Naive B cell (primary cell): ENCODE measurements at regions not wholly inside any gene's neighbourhood (a gene's known extent, or its start where the extent isn't known, plus 50 kb on each side); places are given as distances from the start of the nearest gene placed in this dataset.

ENCODE experiments used
- ATAC-seq, 2 donors: fragments of 150-1000 bp; cut with Tn5 transposase; 2 replicates each; pipeline ENCODE4 v1.10.0; 2021; ENCODE audit warnings: low read depth in 2 of 2, mild to moderate bottlenecking in 2 of 2, moderate library complexity in 2 of 2
- DNase-seq: peaks from one replicate; pipeline ENCODE4 v3.0.0; 2022
- H3K27ac Mint-ChIP-seq, 6 donors: one replicate each; pipeline ENCODE4 v1.8.0; 2020 to 2022; ENCODE audit warnings: mild to moderate bottlenecking in 6 of 6, mixed read lengths in 6 of 6, moderate library complexity in 5 of 6, inconsistent platforms in 2 of 6
- H3K27me3 Mint-ChIP-seq, 3 donors: one replicate each; pipeline ENCODE4 v1.8.0; 2021 to 2022; ENCODE audit warnings: mixed read lengths in 3 of 3, mild to moderate bottlenecking in 1 of 3
- H3K36me3 Mint-ChIP-seq, 2 donors: one replicate each; pipeline ENCODE4 v1.8.0; 2020 to 2022; ENCODE audit warnings: mixed read lengths in 2 of 2, inconsistent platforms in 1 of 2, mild to moderate bottlenecking in 1 of 2
- H3K4me1 Mint-ChIP-seq, 3 donors: one replicate each; pipeline ENCODE4 v1.8.0; 2020 to 2022; ENCODE audit warnings: mixed read lengths in 3 of 3, inconsistent platforms in 1 of 3, mild to moderate bottlenecking in 1 of 3, moderate library complexity in 1 of 3
- H3K4me3 Mint-ChIP-seq, 8 donors: one replicate each; pipeline ENCODE4 v1.8.0; 2020 to 2022; ENCODE audit warnings: mild to moderate bottlenecking in 8 of 8, mixed read lengths in 8 of 8, moderate library complexity in 8 of 8, inconsistent platforms in 2 of 8
- H3K9me3 Mint-ChIP-seq, 7 donors: one replicate each; pipeline ENCODE4 v1.8.0; 2020 to 2022; ENCODE audit warnings: mixed read lengths in 7 of 7, mild to moderate bottlenecking in 5 of 7, inconsistent platforms in 2 of 7, moderate library complexity in 1 of 7

- Mint-ChIP-seq H3K4me3 (no peak overlapping the region), H3K36me3 (no peaks in the 10 kb centered on the region), H3K9me3 (peaks cover 0 to 3% (median 0%) of the 10 kb centered on the region in 7 donors), H3K27ac (no peak overlapping the region), H3K4me1 (no peaks in the 10 kb centered on the region), H3K27me3 (no peaks in the 10 kb centered on the region)
- DNase-seq (no peak), ATAC-seq (no peak)
These were observed 657.5 kb upstream of the CDH7 start for GRCh38 chr18:65093346-65093745.

- Mint-ChIP-seq H3K27ac (no peak overlapping the region), H3K36me3 (no peaks in the 10 kb centered on the region), H3K27me3 (no peaks in the 10 kb centered on the region), H3K9me3 (no peaks in the 10 kb centered on the region), H3K4me3 (no peak overlapping the region), H3K4me1 (no peaks in the 10 kb centered on the region)
- DNase-seq (no peak), ATAC-seq (no peak)
These were observed 659.0 kb upstream of the CDH7 start for GRCh38 chr18:65091744-65092329.

- Mint-ChIP-seq H3K27ac (no peak overlapping the region), H3K4me1 (no peaks in the 10 kb centered on the region), H3K4me3 (no peak overlapping the region), H3K36me3 (no peaks in the 10 kb centered on the region), H3K27me3 (no peaks in the 10 kb centered on the region), H3K9me3 (peaks cover 0 to 2% (median 0%) of the 10 kb centered on the region in 7 donors)
- ATAC-seq (no peak), DNase-seq (no peak)
These were observed 667.9 kb upstream of the CDH7 start for GRCh38 chr18:65082907-65083306.

- Mint-ChIP-seq H3K36me3 (no peaks in the 10 kb centered on the region), H3K4me1 (no peaks in the 10 kb centered on the region), H3K9me3 (peaks cover 0 to 2% (median 0%) of the 10 kb centered on the region in 7 donors), H3K4me3 (no peak overlapping the region), H3K27me3 (no peaks in the 10 kb centered on the region), H3K27ac (no peak overlapping the region)
- DNase-seq (no peak), ATAC-seq (no peak)
These were observed 669.0 kb upstream of the CDH7 start for GRCh38 chr18:65081786-65082185.

- Mint-ChIP-seq H3K4me1 (no peaks in the 10 kb centered on the region), H3K36me3 (no peaks in the 10 kb centered on the region), H3K9me3 (no peaks in the 10 kb centered on the region), H3K27ac (no peak overlapping the region), H3K27me3 (peaks cover 0 to 3% (median 0%) of the 10 kb centered on the region in 3 donors), H3K4me3 (no peak overlapping the region)
- DNase-seq, result no peak
- ATAC-seq, result no peak
These were observed 677.7 kb upstream of the CDH7 start for GRCh38 chr18:65073060-65073550.

- Mint-ChIP-seq H3K4me3 (peak overlapping the region in 2 of 8 donors; percentile 7 to 41), H3K27ac (no peak overlapping the region), H3K27me3 (no peaks in the 10 kb centered on the region), H3K36me3 (no peaks in the 10 kb centered on the region), H3K4me1 (no peaks in the 10 kb centered on the region), H3K9me3 (peaks cover 0 to 3% (median 0%) of the 10 kb centered on the region in 7 donors)
- ATAC-seq (no peak), DNase-seq (no peak)
These were observed 693.3 kb upstream of the CDH7 start for GRCh38 chr18:65057439-65058083.

GRCh38 chr18:65056575-65056974 is 694.2 kb upstream of the CDH7 start:
- no peaks in the 10 kb centered on the region for H3K36me3 Mint-ChIP-seq

GRCh38 chr18:65049586-65049985 is 701.2 kb upstream of the CDH7 start:
- Mint-ChIP-seq H3K4me3 (no peak overlapping the region), H3K4me1 (no peaks in the 10 kb centered on the region), H3K27ac (no peak overlapping the region), H3K36me3 (no peaks in the 10 kb centered on the region), H3K27me3 (no peaks in the 10 kb centered on the region), H3K9me3 (peaks cover 0 to 4% (median 0%) of the 10 kb centered on the region in 7 donors)
- ATAC-seq (no peak), DNase-seq (no peak)

More at GRCh38 chr18:65056575-65056974, 694.2 kb upstream of the CDH7 start:
- Mint-ChIP-seq H3K9me3 (peaks cover 0 to 3% (median 0%) of the 10 kb centered on the region in 7 donors), H3K27ac (no peak overlapping the region), H3K4me3 (no peak overlapping the region), H3K4me1 (no peaks in the 10 kb centered on the region), H3K27me3 (no peaks in the 10 kb centered on the region)
- ATAC-seq (no peak), DNase-seq (no peak)

- ATAC-seq (no peak), DNase-seq (no peak)
- Mint-ChIP-seq H3K9me3 (peaks cover 0 to 1% (median 0%) of the 10 kb centered on the region in 7 donors), H3K36me3 (no peaks in the 10 kb centered on the region), H3K27me3 (no peaks in the 10 kb centered on the region), H3K27ac (no peak overlapping the region), H3K4me1 (no peaks in the 10 kb centered on the region), H3K4me3 (no peak overlapping the region)
These were observed 711.2 kb upstream of the CDH7 start for GRCh38 chr18:65039578-65039977.

- no peak for DNase-seq
- Mint-ChIP-seq H3K4me1 (no peaks in the 10 kb centered on the region), H3K9me3 (no peaks in the 10 kb centered on the region), H3K27me3 (no peaks in the 10 kb centered on the region), H3K4me3 (no peak overlapping the region), H3K36me3 (no peaks in the 10 kb centered on the region), H3K27ac (no peak overlapping the region)
- ATAC-seq, result no peak
These were observed 715.1 kb upstream of the CDH7 start for GRCh38 chr18:65035701-65036100.

- ATAC-seq, result no peak
- Mint-ChIP-seq H3K9me3 (peaks cover 0 to 5% (median 0%) of the 10 kb centered on the region in 7 donors), H3K27ac (no peak overlapping the region)
These were observed 725.1 kb upstream of the CDH7 start for GRCh38 chr18:65025756-65026155.

GRCh38 chr18:65021021-65021420 is 729.8 kb upstream of the CDH7 start:
- no peaks in the 10 kb centered on the region for H3K27me3 Mint-ChIP-seq

More at GRCh38 chr18:65025756-65026155, 725.1 kb upstream of the CDH7 start:
- Mint-ChIP-seq H3K27me3 (no peaks in the 10 kb centered on the region), H3K4me1 (no peaks in the 10 kb centered on the region), H3K36me3 (no peaks in the 10 kb centered on the region), H3K4me3 (no peak overlapping the region)
- DNase-seq, result no peak

GRCh38 chr18:65018184-65018583 is 732.6 kb upstream of the CDH7 start:
- H3K9me3 Mint-ChIP-seq, result peaks cover 0 to 2% (median 0%) of the 10 kb centered on the region in 7 donors
- no peaks in the 10 kb centered on the region for H3K27me3 Mint-ChIP-seq
- no peak for DNase-seq
- no peaks in the 10 kb centered on the region for H3K36me3 Mint-ChIP-seq
- no peaks in the 10 kb centered on the region for H3K4me1 Mint-ChIP-seq
- no peak overlapping the region for H3K4me3 Mint-ChIP-seq
- no peak overlapping the region for H3K27ac Mint-ChIP-seq
- ATAC-seq, result no peak

More at GRCh38 chr18:65021021-65021420, 729.8 kb upstream of the CDH7 start:
- Mint-ChIP-seq H3K4me3 (no peak overlapping the region), H3K4me1 (no peaks in the 10 kb centered on the region), H3K9me3 (peaks cover 0 to 4% (median 0%) of the 10 kb centered on the region in 7 donors), H3K27ac (no peak overlapping the region), H3K36me3 (no peaks in the 10 kb centered on the region)
- DNase-seq (no peak), ATAC-seq (no peak)

GRCh38 chr18:65017372-65017760 is 733.4 kb upstream of the CDH7 start:
- H3K27ac Mint-ChIP-seq, result no peak overlapping the region
- no peaks in the 10 kb centered on the region for H3K36me3 Mint-ChIP-seq
- no peak for DNase-seq
- no peak for ATAC-seq
- peaks cover 0 to 2% (median 0%) of the 10 kb centered on the region in 7 donors for H3K9me3 Mint-ChIP-seq
- no peaks in the 10 kb centered on the region for H3K27me3 Mint-ChIP-seq
- H3K4me1 Mint-ChIP-seq, result no peaks in the 10 kb centered on the region
- H3K4me3 Mint-ChIP-seq, result no peak overlapping the region
